ENCODE measurements at regions not wholly inside any gene's neighbourhood (a gene's known extent, or its start where the extent isn't known, plus 50 kb on each side); places are given as distances from the start of the nearest gene placed in this dataset.

GRCh38 chr1:87418048-87418447, 89.4 kb downstream of the LMO4 start:
- no peaks in the 10 kb centered on the region for H3K36me3 ChIP-seq (ENCODE audit: insufficient read depth, low read length)
- TF ChIP-seq, protein P1, sequence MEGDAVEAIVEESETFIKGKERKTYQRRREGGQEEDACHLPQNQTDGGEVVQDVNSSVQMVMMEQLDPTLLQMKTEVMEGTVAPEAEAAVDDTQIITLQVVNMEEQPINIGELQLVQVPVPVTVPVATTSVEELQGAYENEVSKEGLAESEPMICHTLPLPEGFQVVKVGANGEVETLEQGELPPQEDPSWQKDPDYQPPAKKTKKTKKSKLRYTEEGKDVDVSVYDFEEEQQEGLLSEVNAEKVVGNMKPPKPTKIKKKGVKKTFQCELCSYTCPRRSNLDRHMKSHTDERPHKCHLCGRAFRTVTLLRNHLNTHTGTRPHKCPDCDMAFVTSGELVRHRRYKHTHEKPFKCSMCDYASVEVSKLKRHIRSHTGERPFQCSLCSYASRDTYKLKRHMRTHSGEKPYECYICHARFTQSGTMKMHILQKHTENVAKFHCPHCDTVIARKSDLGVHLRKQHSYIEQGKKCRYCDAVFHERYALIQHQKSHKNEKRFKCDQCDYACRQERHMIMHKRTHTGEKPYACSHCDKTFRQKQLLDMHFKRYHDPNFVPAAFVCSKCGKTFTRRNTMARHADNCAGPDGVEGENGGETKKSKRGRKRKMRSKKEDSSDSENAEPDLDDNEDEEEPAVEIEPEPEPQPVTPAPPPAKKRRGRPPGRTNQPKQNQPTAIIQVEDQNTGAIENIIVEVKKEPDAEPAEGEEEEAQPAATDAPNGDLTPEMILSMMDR (IDR thresholded peaks at IDR 0.05), result no peak
- no peak for DNase-seq
- no peaks in the 10 kb centered on the region for H3K4me1 ChIP-seq (ENCODE audit: insufficient read depth, low read length)
- no peaks in the 10 kb centered on the region for H3K36me3 Mint-ChIP-seq (ENCODE audit: low read depth)
- H3K4me3 ChIP-seq (ENCODE audit: low read length), result no peak overlapping the region
- no peak overlapping the region for H3K27ac ChIP-seq (ENCODE audit: low read depth in 1 of 2, low read length in 2 of 2)
- H3K9me3 Mint-ChIP-seq, result peaks cover 5% of the 10 kb centered on the region
- no peaks in the 10 kb centered on the region for H3K9me3 ChIP-seq (ENCODE audit: control insufficient read depth in 1 of 2, insufficient read depth in 1 of 2, low read length in 2 of 2)
- H3K27me3 ChIP-seq (ENCODE audit: control insufficient read depth in 1 of 2, insufficient read depth in 2 of 2, low read length in 2 of 2), result no peaks in the 10 kb centered on the region
- intact Hi-C loops (cut with DNase I, micrococcal nuclease), result no loop called here
- no peaks in the 10 kb centered on the region for H3K4me1 Mint-ChIP-seq (ENCODE audit: low read depth)
- CTCF ChIA-PET, result no interaction called here
- POLR2A ChIA-PET, result no interaction called here
- H3K27me3 Mint-ChIP-seq, result no peaks in the 10 kb centered on the region
- H3K27ac Mint-ChIP-seq, result no peak overlapping the region
- ATAC-seq (ENCODE audit: poor library complexity), result no peak
- H3K4me3 Mint-ChIP-seq, result no peak overlapping the region

GRCh38 chr1:87421809-87422208, 93.1 kb downstream of the LMO4 start:
- no peaks in the 10 kb centered on the region for H3K27me3 ChIP-seq (ENCODE audit: control insufficient read depth in 1 of 2, insufficient read depth in 2 of 2, low read length in 2 of 2)
- H3K4me3 Mint-ChIP-seq, result no peak overlapping the region
- H3K9me3 Mint-ChIP-seq, result peaks cover 2% of the 10 kb centered on the region
- H3K27me3 Mint-ChIP-seq, result no peaks in the 10 kb centered on the region
- no peaks in the 10 kb centered on the region for H3K9me3 ChIP-seq (ENCODE audit: control insufficient read depth in 1 of 2, insufficient read depth in 1 of 2, low read length in 2 of 2)
- TF ChIP-seq, protein P1 (IDR thresholded peaks at IDR 0.05), result no peak
- no peak overlapping the region for H3K27ac ChIP-seq (ENCODE audit: low read depth in 1 of 2, low read length in 2 of 2)
- no peak for DNase-seq
- ChIA-PET CTCF (no interaction called here), POLR2A (no interaction called here)
- no peak overlapping the region for H3K4me3 ChIP-seq (ENCODE audit: low read length)
- ATAC-seq (ENCODE audit: poor library complexity), result no peak
- no peaks in the 10 kb centered on the region for H3K36me3 ChIP-seq (ENCODE audit: insufficient read depth, low read length)
- intact Hi-C loops (cut with DNase I, micrococcal nuclease), result no loop called here
- H3K27ac Mint-ChIP-seq, result no peak overlapping the region
- H3K36me3 Mint-ChIP-seq (ENCODE audit: low read depth), result no peaks in the 10 kb centered on the region
- no peaks in the 10 kb centered on the region for H3K4me1 Mint-ChIP-seq (ENCODE audit: low read depth)
- no peaks in the 10 kb centered on the region for H3K4me1 ChIP-seq (ENCODE audit: insufficient read depth, low read length)

DNA sequence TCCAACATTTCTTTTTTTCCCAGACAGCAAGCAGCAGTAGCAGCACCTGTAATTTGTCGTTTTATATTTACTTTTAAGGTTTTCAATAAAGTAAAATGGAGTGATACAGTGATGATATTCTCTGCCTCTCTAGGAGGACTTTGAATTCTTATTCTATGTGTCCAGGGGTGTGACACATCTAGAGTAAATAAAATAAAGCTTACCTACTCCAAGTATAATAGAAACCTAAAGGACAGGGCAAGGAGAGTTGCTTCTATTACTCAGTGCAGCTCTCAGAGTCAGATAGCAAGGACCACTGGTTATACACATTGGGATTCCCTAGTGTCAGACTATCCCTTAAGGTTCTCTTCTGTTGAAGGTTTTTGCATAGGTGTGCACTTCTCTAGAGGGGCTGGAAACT, 95.9 kb downstream of the LMO4 start:
- TF ChIP-seq, protein P1 (IDR thresholded peaks at IDR 0.05), result no peak
- H3K4me3 Mint-ChIP-seq, result no peak overlapping the region
- ChIA-PET POLR2A (no interaction called here), CTCF (no interaction called here)
- no peaks in the 10 kb centered on the region for H3K4me1 ChIP-seq (ENCODE audit: insufficient read depth, low read length)
- no peak for ATAC-seq (ENCODE audit: poor library complexity)
- no peaks in the 10 kb centered on the region for H3K9me3 ChIP-seq (ENCODE audit: control insufficient read depth in 1 of 2, insufficient read depth in 1 of 2, low read length in 2 of 2)
- H3K27ac Mint-ChIP-seq, result no peak overlapping the region
- H3K4me1 Mint-ChIP-seq (ENCODE audit: low read depth), result no peaks in the 10 kb centered on the region
- intact Hi-C loops (cut with DNase I, micrococcal nuclease), result no loop called here
- no peak overlapping the region for H3K27ac ChIP-seq (ENCODE audit: low read depth in 1 of 2, low read length in 2 of 2)
- H3K27me3 ChIP-seq (ENCODE audit: control insufficient read depth in 1 of 2, insufficient read depth in 2 of 2, low read length in 2 of 2), result no peaks in the 10 kb centered on the region
- H3K9me3 Mint-ChIP-seq, result peaks cover 2% of the 10 kb centered on the region
- H3K4me3 ChIP-seq (ENCODE audit: low read length), result no peak overlapping the region
- no peak for DNase-seq
- H3K36me3 ChIP-seq (ENCODE audit: insufficient read depth, low read length), result no peaks in the 10 kb centered on the region
- no peaks in the 10 kb centered on the region for H3K27me3 Mint-ChIP-seq
- H3K36me3 Mint-ChIP-seq (ENCODE audit: low read depth), result no peaks in the 10 kb centered on the region

All from CD4-positive, alpha-beta T cell (primary cell).